HG02678 (cell line): ENCODE measurements at regions not wholly inside any gene's neighbourhood (a gene's known extent, or its start where the extent isn't known, plus 50 kb on each side); places are given as distances from the start of the nearest gene placed in this dataset.
"Not testable (repeated sequence)": the region's sequence is repeated elsewhere in the genome, so short reads cannot be mapped to it uniquely, and the experiment has no call there.

Experiments
- ATAC-seq: cut with Tn5 transposase; IDR thresholded peaks from one replicate; pipeline ENCODE4 v1.9.1; 2021; ENCODE audit warnings: mild to moderate bottlenecking, moderate library complexity; ENCODE audit not compliant: unreplicated experiment

DNA sequence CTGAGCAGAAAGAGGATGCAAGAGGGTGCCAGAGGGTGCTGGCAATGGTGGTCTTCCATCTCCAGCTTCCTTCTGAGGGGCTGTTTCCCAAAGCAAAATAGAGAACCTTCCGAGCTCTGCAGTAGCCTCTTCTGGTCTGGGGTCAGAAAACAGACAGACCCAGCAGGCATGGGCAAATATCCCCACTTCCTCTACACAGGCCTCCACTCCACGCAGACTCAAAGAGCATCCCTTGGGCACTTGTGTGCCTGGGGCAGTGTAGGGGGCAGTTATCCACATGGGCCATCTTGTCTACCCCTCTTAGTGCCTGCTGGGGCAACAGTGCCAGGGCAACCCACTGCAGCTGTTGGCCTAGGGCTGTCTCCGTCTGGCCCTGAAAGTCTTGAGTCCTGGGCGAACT, 231.9 kb downstream of the TTC8 start:
- ATAC-seq: no peak

DNA sequence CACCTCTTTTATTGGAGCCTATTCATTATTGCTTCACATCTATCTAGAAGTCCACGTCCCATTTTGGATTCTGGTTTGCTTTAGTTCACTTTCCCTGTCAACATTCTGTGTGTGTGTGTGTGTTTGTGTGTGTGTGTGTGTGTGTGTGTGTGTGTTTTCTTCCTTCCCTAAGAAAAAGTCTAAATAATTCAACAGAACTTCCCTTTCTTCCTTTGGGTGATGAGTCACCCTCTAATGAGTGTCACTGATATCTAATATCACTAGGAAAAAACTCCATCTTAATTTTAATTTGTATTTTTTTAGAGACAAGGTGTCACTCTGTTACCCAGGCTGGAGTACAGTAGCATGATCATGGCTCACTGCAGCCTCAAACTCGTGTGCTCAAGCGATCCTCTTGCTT, 234.2 kb downstream of the TTC8 start:
- no peak for ATAC-seq

DNA sequence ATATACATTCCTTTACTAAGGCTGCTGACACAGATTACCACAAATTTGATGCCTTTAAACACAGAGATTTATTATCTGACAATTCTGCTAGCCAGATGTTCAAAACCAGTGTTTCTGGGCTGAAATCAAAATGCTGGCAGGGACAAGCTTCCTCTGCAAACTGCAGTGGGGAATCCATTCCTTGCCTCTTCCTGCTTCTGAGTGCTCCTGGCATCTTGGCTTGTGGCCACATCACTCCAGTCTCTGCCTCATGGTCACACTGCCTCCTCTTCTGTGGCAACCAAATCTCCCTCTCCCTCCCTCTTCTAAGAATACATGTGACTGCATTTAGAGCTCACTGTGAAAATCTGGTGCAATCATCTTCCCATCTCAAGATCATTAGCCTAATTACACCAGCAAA, 235.7 kb downstream of the TTC8 start:
- no peak for ATAC-seq

DNA sequence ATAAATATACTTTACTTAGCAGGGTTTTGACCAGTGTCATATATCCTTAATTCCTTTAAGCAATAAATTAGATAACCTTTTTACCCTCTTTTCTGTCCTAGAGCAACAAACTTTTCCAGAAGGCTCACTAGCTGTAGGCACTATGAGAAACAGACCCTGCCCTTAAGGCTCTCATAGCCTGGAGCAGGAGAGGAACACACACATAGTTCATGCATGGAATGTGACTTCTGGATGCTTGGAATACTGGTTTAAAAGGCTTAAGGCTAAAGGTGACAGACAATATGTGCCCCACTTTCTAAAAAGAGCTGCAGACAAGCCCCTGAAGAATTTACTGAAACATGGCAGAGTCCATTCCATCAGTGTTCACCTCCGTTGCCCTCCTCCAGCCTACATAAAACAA, 237.2 kb downstream of the TTC8 start:
- ATAC-seq: no peak

DNA sequence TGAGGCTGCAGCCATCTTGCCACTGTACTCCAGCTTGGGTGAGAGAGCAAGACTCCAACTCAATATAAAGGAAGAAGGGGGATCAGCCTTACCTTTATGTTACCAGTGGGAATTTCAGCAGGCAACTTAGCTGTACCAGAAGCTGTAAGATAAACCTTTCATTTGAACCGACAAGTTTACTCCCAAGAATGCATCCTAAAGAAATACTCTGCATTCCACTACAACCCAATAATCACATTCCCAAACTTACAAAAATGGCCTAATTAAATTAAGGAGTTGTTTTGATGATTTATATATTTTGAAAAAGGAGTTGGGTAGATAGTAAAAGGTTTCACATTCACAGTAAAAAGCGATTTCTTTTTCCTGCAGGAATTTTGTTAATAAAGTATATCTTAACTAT, 241.4 kb downstream of the TTC8 start:
- ATAC-seq: no peak

DNA sequence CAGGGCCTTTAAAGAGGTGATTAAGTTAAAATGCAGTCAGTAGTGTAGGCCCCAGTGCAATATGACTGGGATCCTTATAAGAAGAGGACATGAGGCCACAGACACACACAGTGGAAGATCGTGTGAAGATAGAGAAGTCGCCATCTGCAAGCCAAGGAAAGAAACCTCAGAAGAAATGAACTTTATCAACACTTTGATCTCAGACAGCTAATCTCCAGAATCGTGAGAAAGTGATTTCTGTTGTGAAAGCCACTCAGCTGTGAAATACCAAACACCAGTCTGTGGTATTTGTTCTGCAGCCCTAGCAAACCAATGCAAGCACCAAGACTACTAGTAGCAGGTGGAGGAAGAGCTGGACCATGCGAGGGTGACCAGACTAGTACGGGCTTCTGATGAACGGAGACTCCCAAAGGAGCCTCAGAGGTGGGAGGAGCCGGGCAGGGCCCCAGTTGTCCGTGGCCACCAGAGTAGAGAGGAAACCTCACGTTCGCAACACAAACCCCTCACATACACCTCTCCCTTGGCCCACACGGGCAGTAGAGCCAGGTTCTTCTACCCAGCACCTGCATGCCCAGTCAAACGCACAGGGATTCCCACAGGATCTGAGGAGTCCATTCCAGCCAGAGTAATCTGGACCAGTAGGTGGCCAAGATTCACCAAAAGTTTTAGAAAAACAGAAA, 243.0 kb downstream of the TTC8 start:
- no peak for ATAC-seq

DNA sequence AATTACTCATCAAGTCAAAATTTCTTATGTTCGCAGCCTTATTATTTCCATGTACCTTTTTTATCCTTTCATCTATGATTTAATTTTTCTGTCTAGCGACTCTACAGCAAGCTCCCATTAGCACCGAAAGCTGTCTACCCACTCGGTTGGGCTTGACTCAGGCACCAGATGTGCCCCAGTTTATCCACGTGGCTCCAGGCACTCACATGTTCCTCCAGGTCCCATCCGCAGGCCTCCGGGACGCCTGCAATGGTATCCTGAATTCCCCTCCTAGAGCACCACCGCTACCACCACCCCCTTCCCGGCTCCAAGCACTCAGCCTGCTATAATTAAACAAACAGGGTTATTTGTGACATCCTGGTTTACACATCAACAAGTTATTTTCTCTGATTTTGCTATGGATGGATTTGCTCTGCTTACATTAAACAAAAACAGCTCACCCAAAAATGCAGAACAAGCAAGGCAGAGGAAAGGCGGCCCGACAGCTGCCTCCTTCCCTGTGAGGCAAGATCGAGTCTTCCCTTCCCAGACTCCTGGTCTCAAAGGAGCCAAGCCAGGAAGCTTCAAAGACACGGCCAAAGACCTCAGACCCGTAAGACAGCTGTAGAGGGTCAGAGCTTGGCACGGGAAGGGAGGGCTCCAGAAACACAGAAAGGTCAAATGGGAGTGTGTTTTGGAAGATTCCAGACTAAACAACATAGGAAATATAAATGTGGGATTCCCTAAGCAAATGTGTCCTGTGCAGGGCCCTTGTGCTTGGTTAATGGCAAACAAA, 253.8 kb downstream of the TTC8 start:
- no peak for ATAC-seq

DNA sequence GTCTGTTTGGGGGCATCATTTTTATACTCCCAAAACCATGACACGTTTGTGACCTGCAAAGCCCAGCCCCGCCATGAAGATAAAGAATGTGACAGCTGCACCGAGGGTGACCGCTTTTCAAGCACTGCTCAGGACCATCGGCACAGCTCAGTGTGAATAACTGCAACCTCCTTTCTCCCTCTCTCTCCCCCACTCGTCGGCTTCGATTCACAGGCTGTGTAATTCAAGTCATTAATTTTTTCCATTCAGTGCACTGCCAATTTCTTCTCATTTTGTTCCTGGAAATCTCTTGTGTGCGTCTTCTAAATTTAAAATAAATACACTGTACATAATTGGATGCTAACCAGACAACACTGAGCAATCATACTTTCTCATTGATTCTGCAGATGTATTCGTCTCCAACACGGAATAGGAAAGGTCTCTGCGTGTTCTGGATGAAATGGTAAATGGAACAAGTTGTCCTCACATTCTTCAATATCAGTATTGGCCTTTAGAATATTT, 260.8 kb downstream of the TTC8 start:
- no peak for ATAC-seq

DNA sequence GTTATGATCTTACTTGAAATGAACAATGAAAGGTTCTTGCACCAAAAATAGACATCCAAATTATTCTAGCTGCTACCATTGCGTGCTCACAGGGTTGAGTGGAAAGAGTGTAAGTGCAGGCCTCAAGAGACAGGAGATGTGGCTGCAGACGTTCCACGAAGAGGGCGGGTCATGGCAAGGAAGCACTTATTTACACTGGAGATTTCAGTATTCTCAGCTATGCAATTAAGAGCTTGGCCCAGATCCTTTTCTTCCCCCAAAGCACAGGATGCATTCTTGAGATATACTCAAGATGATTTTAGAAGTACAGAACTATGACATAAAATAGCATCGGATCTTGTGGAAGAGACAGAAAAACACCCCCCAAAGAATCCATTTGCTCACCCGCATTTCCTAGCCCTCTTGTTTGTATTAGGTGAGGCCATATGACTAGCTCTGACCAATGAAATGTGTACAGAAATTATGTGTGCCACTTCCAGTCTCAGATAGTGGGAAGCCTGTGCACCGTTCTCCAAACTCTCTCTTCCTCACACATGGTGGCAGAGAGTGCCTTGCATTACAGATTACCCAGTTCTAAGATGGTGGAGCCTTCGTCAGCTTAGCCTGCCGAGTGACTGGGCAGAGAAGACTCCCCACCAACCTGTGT, 261.4 kb downstream of the TTC8 start:
- no peak for ATAC-seq

DNA sequence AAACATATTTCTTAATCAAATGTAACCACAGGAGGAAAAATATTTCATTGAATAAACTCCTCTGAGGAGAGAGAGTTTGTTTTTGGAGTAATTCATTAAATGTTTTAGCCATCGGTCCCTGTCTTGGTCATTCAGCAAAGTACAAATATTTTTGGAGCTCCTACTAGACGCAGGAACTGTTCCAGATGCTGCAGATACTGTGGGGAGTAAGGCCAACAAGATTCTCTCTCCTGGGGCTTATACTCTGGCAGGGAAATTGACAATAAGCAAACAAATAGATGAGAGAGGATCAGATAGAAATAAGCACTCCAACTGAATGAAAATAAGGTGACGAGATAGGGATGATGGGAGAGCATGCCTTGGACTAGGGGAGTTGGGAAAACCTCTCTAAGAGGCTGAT, 264.1 kb downstream of the TTC8 start:
- no peak for ATAC-seq

DNA sequence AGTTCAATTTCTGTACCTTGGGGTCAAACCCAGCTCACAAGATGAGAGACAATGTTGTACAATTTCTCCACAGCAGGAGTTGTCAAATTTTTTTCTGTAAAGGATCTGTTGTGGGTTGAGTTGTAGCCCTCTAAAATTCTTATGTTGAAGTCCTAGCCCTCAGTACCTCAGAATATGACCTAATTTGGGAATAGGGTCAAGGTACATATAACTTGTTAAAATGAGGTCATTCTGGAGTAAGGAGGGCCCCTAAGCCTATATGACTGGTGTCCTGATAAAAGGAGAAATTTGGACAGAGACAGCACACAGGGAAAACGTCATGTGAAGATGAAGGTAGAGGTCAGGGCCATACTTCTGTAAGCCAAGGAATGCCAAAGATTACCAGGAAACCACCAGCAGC, 264.9 kb downstream of the TTC8 start:
- ATAC-seq: no peak

DNA sequence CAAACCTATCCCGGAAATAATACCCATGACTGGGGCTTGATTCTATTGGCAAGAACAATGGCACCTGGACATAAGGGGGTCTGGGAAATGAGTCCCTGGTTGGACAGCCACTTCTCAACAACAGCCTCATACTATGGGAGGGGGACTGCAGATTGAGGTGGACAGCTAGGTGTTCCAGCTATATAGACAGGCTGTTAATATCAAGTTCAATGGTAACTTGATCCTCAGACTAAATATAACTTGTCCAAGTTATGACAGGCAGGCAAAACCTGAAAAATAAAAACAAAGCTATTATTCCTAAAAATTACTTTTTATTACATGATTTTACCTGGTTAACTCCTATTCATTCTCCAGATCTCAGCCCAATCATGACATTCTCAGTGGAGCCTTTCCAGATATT, 267.3 kb downstream of the TTC8 start:
- ATAC-seq: no peak

DNA sequence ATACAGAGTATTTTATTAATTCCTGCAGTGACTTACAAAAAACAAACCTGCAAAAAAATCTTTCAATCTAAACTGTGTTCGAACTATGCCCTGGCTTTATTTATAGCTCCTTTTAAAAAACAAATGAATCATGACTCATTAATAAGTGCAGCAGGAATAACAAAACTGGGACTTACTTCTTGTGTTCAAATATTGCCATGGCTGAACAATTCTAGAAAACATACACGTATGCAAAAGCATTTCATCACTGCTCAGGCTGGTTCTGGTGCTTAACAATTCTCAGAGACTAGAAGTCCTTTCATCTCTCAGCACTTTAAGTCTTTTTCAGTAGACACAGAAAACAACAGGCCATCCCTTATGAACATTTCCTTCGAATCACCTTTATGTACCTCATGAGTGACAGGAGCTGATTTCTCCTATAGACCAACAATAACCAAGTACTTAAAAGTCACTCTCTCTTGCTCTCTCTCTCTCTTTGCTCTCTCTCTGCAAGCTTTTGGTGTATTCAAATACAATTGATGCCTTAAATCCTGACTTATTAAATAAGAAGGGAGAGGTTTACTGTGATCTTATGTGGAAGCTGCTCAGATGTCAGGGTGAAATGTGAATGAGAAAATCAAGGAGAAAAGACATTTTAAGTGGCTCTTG, 268.8 kb downstream of the TTC8 start:
- ATAC-seq: no peak

DNA sequence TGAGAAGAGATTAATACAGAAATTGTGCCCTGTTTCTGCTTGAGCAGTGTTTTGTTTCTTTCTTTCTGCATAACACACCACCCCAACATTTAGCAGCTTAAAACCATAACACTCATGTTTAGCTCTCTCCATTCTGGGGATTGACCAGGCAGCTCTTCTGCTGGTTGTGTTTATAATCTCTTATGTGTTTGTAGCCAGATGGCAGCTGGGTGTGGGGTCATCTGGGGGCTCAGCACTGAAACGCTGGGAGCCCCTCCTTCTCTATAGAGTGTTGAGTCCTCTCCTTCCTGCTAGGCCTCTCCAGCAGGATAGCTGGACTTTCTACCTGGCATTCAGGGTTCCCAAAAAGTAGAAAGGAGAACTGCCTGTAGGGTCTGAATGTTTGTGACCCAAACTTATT, 270.6 kb downstream of the TTC8 start:
- ATAC-seq: no peak

DNA sequence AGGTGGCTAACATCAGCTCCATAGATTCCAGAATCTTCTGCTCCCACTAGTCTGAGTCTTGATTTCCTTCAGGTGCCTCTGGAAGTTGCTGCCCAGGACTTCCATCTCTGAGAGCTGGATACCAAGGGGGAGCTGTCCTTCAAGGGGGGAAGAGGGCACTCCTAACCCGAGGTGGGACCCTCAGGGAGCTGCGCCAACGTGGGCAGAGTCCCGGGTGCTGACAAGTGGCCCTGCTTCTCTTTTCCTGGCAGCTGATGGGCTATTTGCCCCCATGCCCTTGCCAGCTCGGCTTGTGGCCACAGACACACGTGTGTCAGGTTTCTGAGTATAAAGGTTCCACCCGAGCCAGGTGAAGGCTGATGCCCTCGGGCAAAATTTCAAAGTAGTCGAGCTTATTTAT, 272.5 kb downstream of the TTC8 start:
- no peak for ATAC-seq

DNA sequence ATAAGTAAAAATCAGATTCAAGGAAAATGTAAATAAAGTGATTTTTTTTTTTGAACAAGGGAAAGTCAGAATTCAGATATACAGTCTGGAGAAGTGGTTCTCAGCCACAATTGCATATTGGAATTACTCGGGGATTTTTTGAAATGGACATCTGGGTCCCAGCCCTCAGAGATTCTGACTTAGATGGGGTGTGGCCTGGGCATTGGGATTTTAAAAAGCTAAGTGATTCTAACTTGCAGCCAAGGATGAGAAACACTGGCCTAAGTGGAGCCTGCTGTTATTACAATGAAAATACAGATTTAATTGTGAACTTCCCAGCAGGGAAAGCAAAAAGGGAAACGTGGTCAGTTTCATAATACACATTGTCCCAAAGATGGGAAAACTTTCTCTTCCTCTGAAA, 273.8 kb downstream of the TTC8 start:
- no peak for ATAC-seq

DNA sequence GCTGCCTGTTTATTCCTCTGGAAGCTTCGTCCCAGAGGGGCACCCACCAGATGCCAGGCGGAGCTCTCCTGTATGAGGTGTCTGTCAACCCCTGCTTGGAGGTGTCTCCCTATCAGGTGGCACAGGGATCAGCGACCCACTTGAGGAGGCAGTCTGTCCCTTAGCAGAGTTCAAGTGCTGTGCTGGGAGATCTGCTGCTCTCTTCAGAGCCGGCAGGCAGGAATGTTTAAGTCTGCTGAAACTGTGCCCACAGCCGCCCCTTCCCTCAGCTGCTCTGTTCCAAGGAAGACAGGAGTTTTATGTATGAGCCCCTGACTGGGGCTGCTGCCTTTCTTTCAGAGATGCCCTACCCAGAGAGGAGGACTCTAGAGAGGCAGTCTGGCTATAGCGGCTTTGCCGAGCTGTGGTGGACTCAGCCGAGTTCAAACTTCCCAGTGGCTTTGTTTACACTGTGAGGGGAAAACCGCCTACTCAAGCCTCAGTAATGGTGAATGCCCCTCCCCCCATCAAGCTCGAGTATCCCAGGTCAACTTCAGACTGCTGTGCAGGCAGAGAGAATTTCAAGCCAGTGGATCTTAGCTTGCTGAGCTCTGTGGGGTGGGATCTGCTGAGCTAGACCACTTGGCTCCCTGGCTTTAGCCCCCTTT, 279.8 kb downstream of the TTC8 start:
- ATAC-seq: not testable (repeated sequence)

DNA sequence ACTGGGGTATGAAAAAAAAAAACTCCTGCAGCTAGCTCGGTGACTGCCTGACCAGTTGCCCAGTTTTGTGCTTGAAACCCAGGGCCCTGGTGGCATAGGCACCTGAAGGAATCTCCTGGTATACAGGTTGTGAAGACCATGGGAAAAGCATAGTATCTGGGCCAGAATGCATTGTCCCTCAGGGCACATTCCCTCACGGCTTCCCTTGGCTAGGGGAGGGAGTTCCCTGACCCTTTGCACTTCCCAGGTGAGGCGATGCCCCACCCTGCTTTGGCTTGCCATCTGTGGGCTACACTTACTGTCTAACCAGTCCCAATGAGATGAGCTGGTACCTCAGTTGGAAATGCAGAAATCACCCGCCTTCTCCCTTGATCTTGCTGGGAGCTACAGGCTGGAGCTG, 280.4 kb downstream of the TTC8 start:
- not testable (repeated sequence) for ATAC-seq
